A549 (cell line): ENCODE measurements at regions not wholly inside any gene's neighbourhood (a gene's known extent, or its start where the extent isn't known, plus 50 kb on each side); places are given as distances from the start of the nearest gene placed in this dataset.

Experiments used
- BHLHE40 ChIP-seq: IDR thresholded peaks from 2 replicates; pipeline ENCODE4 v1.6.1; 2012; ENCODE audit warnings: low read depth, low read length, inconsistent platforms
- TF ChIP-seq, protein P1 (sequence below): fragments of >200 bp; sonication (Bioruptor Twin); formaldehyde crosslinking; IDR thresholded peaks from 3 replicates; pipeline ENCODE4 v1.5.1; 2016

DNA sequence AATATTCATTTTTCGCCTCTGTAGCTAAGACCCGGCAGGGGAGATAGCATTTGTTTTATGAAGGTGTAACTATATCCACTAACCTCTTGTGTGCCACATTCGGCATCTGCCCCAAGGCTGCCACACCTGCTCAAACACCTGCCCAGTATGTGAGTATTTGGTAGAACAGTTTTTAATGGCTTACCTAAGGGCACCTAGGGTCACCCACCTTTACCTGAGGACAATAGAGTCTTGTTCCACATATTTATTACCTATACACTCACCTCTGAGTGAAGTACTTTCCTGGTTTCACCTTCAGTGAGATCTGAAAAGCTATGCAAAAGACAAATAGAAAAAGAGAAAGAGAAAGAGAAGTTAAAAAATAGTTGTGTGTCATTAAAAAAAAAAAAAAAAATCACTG is 68.0 kb upstream of the PIP5K1B start:
- no peak for TF ChIP-seq BHLHE40
- TF ChIP-seq, protein P1, sequence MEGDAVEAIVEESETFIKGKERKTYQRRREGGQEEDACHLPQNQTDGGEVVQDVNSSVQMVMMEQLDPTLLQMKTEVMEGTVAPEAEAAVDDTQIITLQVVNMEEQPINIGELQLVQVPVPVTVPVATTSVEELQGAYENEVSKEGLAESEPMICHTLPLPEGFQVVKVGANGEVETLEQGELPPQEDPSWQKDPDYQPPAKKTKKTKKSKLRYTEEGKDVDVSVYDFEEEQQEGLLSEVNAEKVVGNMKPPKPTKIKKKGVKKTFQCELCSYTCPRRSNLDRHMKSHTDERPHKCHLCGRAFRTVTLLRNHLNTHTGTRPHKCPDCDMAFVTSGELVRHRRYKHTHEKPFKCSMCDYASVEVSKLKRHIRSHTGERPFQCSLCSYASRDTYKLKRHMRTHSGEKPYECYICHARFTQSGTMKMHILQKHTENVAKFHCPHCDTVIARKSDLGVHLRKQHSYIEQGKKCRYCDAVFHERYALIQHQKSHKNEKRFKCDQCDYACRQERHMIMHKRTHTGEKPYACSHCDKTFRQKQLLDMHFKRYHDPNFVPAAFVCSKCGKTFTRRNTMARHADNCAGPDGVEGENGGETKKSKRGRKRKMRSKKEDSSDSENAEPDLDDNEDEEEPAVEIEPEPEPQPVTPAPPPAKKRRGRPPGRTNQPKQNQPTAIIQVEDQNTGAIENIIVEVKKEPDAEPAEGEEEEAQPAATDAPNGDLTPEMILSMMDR, result no peak
